Neutrophil (primary cell): ENCODE measurements at regions not wholly inside any gene's neighbourhood (a gene's known extent, or its start where the extent isn't known, plus 50 kb on each side); places are given as distances from the start of the nearest gene placed in this dataset.

ENCODE experiments used
- H3K27ac ChIP-seq: fragments of 200-600 bp; sonication (generic); 2 replicates; pipeline ENCODE4 v1.5.1; 2016; ENCODE audit warnings: mild to moderate bottlenecking, moderate library complexity
- H3K27me3 ChIP-seq: fragments of 200-600 bp; sonication (generic); 2 replicates; pipeline ENCODE4 v1.6.0; 2016; ENCODE audit warnings: mild to moderate bottlenecking
- H3K36me3 ChIP-seq: fragments of 200-600 bp; sonication (generic); 2 replicates; pipeline ENCODE4 v1.5.1; 2017
- H3K4me1 ChIP-seq, 2 experiments: fragments of 200-600 bp in 1 of 2; sonication (generic) in 1 of 2; 1 replicate in 1 of 2; 2 replicates in 1 of 2; pipeline versions ENCODE4 v1.5.1 to v1.6.1; 2013 to 2016; ENCODE audit warnings: low read depth in 1 of 2, low read length in 1 of 2, mild to moderate bottlenecking in 1 of 2, moderate library complexity in 1 of 2; ENCODE audit not compliant: control insufficient read depth in 1 of 2, insufficient read depth in 1 of 2
- H3K4me3 ChIP-seq, 2 experiments: fragments of 200-600 bp in 1 of 2; sonication (generic) in 1 of 2; 1 replicate in 1 of 2; 2 replicates in 1 of 2; pipeline ENCODE4 v1.5.1; 2013 to 2016; ENCODE audit warnings: low read depth in 1 of 2, low read length in 1 of 2, mild to moderate bottlenecking in 1 of 2, moderate library complexity in 1 of 2
- H3K9me3 ChIP-seq: fragments of 200-600 bp; sonication (generic); 2 replicates; pipeline ENCODE4 v1.5.1; 2016
- TF ChIP-seq, protein P1 (sequence below): fragments of 200-600 bp; sonication (generic); IDR thresholded peaks from 2 replicates; pipeline ENCODE4 v1.5.1; 2016; ENCODE audit warnings: antibody characterized with exemption

DNA sequence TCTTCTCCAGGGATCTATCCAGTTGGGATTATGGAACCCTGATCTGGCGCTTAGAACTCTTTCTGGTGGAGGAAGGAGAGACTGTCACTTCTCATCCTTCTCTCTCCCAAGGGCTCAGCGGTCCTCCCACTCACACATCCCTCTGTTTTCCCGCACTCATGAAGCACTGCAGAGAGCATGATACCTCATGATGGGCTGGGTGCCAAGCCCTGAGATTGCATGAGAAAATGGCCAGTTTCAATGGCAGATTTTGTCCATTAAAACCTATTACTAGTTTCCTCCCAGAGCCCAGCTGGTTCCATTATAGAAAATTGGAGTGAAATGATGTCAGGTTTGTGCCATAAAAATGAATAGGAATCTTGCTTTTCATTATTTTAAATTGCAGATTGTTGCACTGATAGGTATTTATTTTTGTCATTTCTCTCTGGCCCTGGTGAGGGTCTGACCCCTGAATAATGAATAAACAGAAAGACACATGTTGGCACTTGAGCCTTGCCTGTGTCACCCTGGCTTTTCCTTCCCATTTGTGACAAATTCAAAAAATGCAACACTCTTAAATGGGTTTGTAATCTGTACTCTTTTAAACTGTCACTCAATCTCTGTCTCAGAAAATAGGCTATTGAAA is 1151.1 kb downstream of the TYW1 start:
- H3K27ac ChIP-seq, result no peak overlapping the region
- no peaks in the 10 kb centered on the region for H3K9me3 ChIP-seq
- H3K4me3 ChIP-seq, result no peak overlapping the region
- H3K27me3 ChIP-seq, result no peaks in the 10 kb centered on the region
- no peaks in the 10 kb centered on the region for H3K36me3 ChIP-seq
- no peaks in the 10 kb centered on the region for H3K4me1 ChIP-seq
- TF ChIP-seq, protein P1, sequence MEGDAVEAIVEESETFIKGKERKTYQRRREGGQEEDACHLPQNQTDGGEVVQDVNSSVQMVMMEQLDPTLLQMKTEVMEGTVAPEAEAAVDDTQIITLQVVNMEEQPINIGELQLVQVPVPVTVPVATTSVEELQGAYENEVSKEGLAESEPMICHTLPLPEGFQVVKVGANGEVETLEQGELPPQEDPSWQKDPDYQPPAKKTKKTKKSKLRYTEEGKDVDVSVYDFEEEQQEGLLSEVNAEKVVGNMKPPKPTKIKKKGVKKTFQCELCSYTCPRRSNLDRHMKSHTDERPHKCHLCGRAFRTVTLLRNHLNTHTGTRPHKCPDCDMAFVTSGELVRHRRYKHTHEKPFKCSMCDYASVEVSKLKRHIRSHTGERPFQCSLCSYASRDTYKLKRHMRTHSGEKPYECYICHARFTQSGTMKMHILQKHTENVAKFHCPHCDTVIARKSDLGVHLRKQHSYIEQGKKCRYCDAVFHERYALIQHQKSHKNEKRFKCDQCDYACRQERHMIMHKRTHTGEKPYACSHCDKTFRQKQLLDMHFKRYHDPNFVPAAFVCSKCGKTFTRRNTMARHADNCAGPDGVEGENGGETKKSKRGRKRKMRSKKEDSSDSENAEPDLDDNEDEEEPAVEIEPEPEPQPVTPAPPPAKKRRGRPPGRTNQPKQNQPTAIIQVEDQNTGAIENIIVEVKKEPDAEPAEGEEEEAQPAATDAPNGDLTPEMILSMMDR, result no peak

DNA sequence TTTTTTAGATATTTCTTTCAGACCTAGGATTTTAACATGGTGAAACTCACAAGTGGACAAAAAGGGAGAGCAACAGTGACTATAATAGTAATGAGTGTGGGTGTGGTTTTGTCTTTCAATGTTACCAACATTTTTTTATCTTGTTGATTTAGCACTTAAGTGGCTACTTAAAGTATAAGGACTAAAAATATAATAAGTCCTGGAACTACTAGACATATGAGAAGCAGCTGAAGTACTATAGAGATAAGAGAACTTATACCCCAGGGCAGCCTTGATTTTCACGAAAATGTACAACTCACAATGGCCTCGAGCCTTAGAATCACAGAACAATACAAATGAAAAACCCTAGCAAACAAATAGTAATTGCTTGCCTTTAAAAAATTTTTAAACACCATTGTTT is 1151.8 kb downstream of the TYW1 start:
- Histone ChIP-seq H3K9me3 (no peaks in the 10 kb centered on the region), H3K27ac (no peak overlapping the region), H3K4me3 (no peak overlapping the region), H3K4me1 (no peaks in the 10 kb centered on the region), H3K36me3 (no peaks in the 10 kb centered on the region), H3K27me3 (no peaks in the 10 kb centered on the region)
- TF ChIP-seq, protein P1, result no peak

DNA sequence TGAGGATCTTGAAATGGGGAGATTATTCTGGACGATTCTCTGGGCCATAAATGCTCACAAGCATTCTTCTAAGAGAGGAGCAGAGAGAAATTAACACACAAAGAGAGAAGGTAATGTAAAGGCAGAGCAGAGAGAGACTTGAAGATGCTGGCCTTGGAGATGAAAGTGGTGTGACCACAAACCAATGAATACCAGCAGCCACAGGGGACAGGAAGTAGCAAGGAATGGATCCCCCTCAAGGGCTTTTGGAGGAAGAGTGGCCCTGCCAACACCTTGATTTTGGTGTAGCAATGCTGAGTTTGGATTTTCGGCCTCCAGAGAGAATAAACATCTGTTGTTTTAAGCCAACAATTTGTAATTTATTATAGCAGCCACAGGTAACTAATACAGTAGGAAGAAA is 1155.6 kb downstream of the TYW1 start:
- no peaks in the 10 kb centered on the region for H3K36me3 ChIP-seq
- no peaks in the 10 kb centered on the region for H3K4me1 ChIP-seq
- no peaks in the 10 kb centered on the region for H3K27me3 ChIP-seq
- no peak overlapping the region for H3K4me3 ChIP-seq
- H3K27ac ChIP-seq, result no peak overlapping the region
- H3K9me3 ChIP-seq, result no peaks in the 10 kb centered on the region
- TF ChIP-seq, protein P1, result no peak

DNA sequence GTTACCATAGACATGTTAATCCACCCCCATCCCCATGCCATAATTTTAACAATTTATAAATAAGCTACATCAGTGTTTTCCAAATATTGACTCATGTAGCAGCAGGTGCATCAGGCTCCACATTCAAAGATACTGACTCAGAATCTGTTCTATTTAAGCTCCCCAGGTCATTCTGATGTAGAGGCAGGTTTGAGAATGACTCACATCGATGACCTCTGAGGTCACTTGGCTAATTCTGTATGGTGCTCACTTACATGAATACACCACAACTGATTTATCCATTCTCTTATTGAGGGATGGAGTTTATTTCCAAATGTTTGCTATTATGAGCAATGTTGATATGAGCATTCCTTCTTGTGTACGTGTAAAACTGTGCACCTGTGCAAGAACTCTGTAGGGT is 1159.0 kb downstream of the TYW1 start:
- Histone ChIP-seq H3K4me1 (no peaks in the 10 kb centered on the region), H3K9me3 (no peaks in the 10 kb centered on the region), H3K36me3 (no peaks in the 10 kb centered on the region), H3K27ac (no peak overlapping the region), H3K27me3 (no peaks in the 10 kb centered on the region), H3K4me3 (no peak overlapping the region)
- TF ChIP-seq, protein P1, result no peak

DNA sequence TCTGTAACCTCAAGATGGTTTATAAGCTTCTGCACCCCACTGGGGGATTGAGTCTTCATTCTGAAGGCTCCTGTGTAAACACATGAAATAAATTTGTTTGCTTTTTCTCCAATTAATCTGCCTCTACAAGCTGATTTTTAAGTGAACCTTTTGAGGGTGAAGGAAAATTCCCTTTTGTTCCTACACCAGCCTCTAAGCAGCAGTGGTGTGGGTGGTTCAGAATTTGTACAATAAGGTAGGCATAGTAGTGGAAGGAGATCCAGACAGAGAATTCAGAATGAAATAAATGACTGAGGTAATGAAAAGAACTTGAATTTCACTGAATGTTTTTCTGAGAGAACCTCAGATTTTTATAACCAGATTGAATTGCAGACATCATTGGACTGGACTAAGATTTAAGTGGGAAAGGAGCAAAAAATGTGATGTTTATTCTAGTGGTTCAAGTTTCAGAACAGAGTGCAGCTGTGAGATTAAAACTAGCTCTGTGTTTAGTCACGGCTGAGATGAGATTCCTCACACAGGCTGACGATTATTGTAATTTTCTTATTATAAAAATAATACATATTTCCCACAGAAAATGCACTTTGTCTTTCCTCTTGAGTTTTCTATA is 1162.2 kb downstream of the TYW1 start:
- no peaks in the 10 kb centered on the region for H3K27me3 ChIP-seq
- H3K27ac ChIP-seq, result no peak overlapping the region
- H3K4me3 ChIP-seq, result no peak overlapping the region
- H3K4me1 ChIP-seq, result no peaks in the 10 kb centered on the region
- no peaks in the 10 kb centered on the region for H3K36me3 ChIP-seq
- no peaks in the 10 kb centered on the region for H3K9me3 ChIP-seq
- TF ChIP-seq, protein P1, result no peak
